Left kidney (tissue), 1 donor: ENCODE measurements at regions not wholly inside any gene's neighbourhood (a gene's known extent, or its start where the extent isn't known, plus 50 kb on each side); places are given as distances from the start of the nearest gene placed in this dataset.

Source experiments
- DNase-seq: peaks from one replicate; pipeline ENCODE4 v3.0.0-alpha.2; 2013

GRCh38 chr11:116642481-116642880 lies 130.3 kb downstream of the BUD13 start:
- DNase-seq: no peak

GRCh38 chr11:116641561-116642045 lies 131.2 kb downstream of the BUD13 start:
- DNase-seq: peak; percentile 42

GRCh38 chr11:116640641-116641402 lies 132.0 kb downstream of the BUD13 start:
- DNase-seq: no peak

- no peak for DNase-seq
These were observed 134.3 kb downstream of the BUD13 start for GRCh38 chr11:116638463-116638862.

GRCh38 chr11:116637766-116638165 lies 135.0 kb downstream of the BUD13 start:
- no peak for DNase-seq

- DNase-seq: no peak
These were observed 136.4 kb downstream of the BUD13 start for GRCh38 chr11:116636341-116636929.

GRCh38 chr11:116631201-116631600 lies 141.6 kb downstream of the BUD13 start:
- DNase-seq: no peak

- no peak for DNase-seq
These were observed 154.3 kb downstream of the BUD13 start for GRCh38 chr11:116618461-116618860.

- no peak for DNase-seq
These were observed 157.4 kb downstream of the BUD13 start for GRCh38 chr11:116615211-116615865.

- no peak for DNase-seq
These were observed 158.2 kb downstream of the BUD13 start for GRCh38 chr11:116614306-116615210.

- no peak for DNase-seq
These were observed 159.4 kb downstream of the BUD13 start for GRCh38 chr11:116613206-116613875.

- DNase-seq: no peak
These were observed 160.7 kb downstream of the BUD13 start for GRCh38 chr11:116611998-116612620.

GRCh38 chr11:116610190-116610589 lies 162.6 kb downstream of the BUD13 start:
- no peak for DNase-seq

GRCh38 chr11:116607027-116607426 lies 165.8 kb downstream of the BUD13 start:
- DNase-seq: no peak

GRCh38 chr11:116605543-116606459 lies 167.0 kb downstream of the BUD13 start:
- DNase-seq: peak; percentile 78

- no peak for DNase-seq
These were observed 169.0 kb downstream of the BUD13 start for GRCh38 chr11:116603728-116604323.

GRCh38 chr11:116602637-116602942 lies 170.2 kb downstream of the BUD13 start:
- DNase-seq: no peak

- DNase-seq: no peak
These were observed 170.8 kb downstream of the BUD13 start for GRCh38 chr11:116601814-116602636.

- no peak for DNase-seq
These were observed 171.9 kb downstream of the BUD13 start for GRCh38 chr11:116600930-116601329.
